ENCODE measurements at regions not wholly inside any gene's neighbourhood (a gene's known extent, or its start where the extent isn't known, plus 50 kb on each side); places are given as distances from the start of the nearest gene placed in this dataset.
"Not testable (repeated sequence)": the region's sequence is repeated elsewhere in the genome, so short reads cannot be mapped to it uniquely, and the experiment has no call there.

GRCh38 chr13:64239372-64239771 lies 2823.7 kb upstream of the PCDH20 start:
- DNase-seq, result no peak

- DNase-seq, result no peak
Measured at GRCh38 chr13:64234255-64234654, 2818.6 kb upstream of the PCDH20 start.

- DNase-seq, result no peak
Measured at GRCh38 chr13:64223016-64223415, 2807.4 kb upstream of the PCDH20 start.

- no peak for DNase-seq
Measured at GRCh38 chr13:64206430-64207225, 2791.0 kb upstream of the PCDH20 start.

GRCh38 chr13:64202517-64202916 lies 2786.9 kb upstream of the PCDH20 start:
- DNase-seq, result no peak

GRCh38 chr13:64197232-64197631 lies 2781.6 kb upstream of the PCDH20 start:
- no peak for DNase-seq

- DNase-seq, result no peak
Measured at GRCh38 chr13:64186503-64187250, 2771.0 kb upstream of the PCDH20 start.

GRCh38 chr13:64186071-64186470 lies 2770.4 kb upstream of the PCDH20 start:
- DNase-seq, result no peak

- DNase-seq, result no peak
Measured at GRCh38 chr13:64180756-64181155, 2765.1 kb upstream of the PCDH20 start.

- no peak for DNase-seq
Measured at GRCh38 chr13:64165826-64166225, 2750.2 kb upstream of the PCDH20 start.

GRCh38 chr13:64164435-64164834 lies 2748.8 kb upstream of the PCDH20 start:
- no peak for DNase-seq

- no peak for DNase-seq
Measured at GRCh38 chr13:64160479-64160878, 2744.8 kb upstream of the PCDH20 start.

GRCh38 chr13:64158908-64159307 lies 2743.3 kb upstream of the PCDH20 start:
- DNase-seq, result no peak

GRCh38 chr13:64154514-64154913 lies 2738.9 kb upstream of the PCDH20 start:
- DNase-seq, result no peak

- no peak for DNase-seq
Measured at GRCh38 chr13:64130600-64130999, 2715.0 kb upstream of the PCDH20 start.

GRCh38 chr13:64130171-64130570 lies 2714.5 kb upstream of the PCDH20 start:
- DNase-seq, result no peak

GRCh38 chr13:64127856-64128255 lies 2712.2 kb upstream of the PCDH20 start:
- DNase-seq, result no peak

GRCh38 chr13:64127192-64127591 lies 2711.5 kb upstream of the PCDH20 start:
- DNase-seq, result no peak

GRCh38 chr13:64121023-64121709 lies 2705.5 kb upstream of the PCDH20 start:
- not testable (repeated sequence) for DNase-seq

GRCh38 chr13:64099994-64100393 lies 2684.3 kb upstream of the PCDH20 start:
- no peak for DNase-seq

GRCh38 chr13:64090311-64090710 lies 2674.7 kb upstream of the PCDH20 start:
- no peak for DNase-seq

GRCh38 chr13:64088491-64088890 lies 2672.8 kb upstream of the PCDH20 start:
- no peak for DNase-seq

GRCh38 chr13:64087624-64088023 lies 2672.0 kb upstream of the PCDH20 start:
- DNase-seq, result no peak

GRCh38 chr13:64083811-64084210 lies 2668.2 kb upstream of the PCDH20 start:
- DNase-seq, result no peak

Measured in NCI-H1694 (cell line).